ENCODE measurements at regions not wholly inside any gene's neighbourhood (a gene's known extent, or its start where the extent isn't known, plus 50 kb on each side); places are given as distances from the start of the nearest gene placed in this dataset.
A peak's percentile ranks its signal among the peaks of the same experiment; 100 is the strongest.

DNA sequence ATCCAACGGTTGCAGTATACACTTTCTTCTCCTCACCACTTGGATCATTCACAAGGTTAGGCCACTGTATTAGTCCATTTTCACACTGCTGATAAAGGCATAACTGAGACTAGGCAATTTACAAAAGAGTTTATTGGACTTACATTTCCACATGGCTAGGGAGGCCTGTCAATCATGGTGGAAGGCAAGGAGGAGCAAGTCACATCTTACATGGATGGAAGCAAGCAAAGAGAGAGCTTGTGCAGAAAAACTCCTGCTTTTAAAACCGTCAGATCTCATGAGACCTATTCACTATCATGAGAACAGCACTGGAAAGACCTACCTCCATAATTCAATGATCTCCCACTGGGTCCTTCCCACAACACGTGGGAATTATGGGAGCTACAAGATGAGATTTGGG lies 81.8 kb upstream of the DAP start:
- DNase-seq = no peak

DNA sequence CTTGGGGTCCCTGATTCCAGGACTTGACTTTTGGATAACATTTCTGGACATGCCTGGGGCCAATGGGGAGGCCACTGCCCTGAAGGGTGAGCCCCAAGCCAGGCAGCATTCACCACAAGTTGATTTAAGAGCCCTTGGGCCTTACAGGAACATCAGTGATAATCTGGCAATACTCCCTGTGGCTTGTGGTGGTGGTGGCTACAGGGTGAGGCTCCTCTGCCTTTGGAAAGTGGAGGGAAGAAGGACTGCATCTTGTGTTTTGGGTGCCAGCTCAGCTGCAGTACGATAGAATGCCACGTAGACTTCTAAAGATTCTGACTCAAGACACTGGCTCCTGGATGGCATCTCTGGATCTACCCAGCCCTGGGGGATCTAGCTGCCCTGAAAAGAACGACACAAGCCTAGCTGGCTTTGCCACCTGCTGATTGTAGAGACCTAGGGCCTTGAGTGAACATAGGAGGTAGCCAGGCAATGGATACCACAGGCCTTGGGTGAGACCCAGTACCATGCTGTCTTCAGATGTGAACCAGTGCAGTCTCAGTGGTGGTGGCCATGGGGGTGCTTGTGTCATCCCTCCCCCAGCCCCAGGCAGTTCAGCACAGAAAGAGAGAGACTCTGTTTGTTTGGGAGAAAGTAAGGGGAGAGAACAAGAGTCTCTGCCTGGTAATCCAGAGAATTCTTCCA lies 79.0 kb upstream of the DAP start:
- peak; percentile 3 for DNase-seq

DNA sequence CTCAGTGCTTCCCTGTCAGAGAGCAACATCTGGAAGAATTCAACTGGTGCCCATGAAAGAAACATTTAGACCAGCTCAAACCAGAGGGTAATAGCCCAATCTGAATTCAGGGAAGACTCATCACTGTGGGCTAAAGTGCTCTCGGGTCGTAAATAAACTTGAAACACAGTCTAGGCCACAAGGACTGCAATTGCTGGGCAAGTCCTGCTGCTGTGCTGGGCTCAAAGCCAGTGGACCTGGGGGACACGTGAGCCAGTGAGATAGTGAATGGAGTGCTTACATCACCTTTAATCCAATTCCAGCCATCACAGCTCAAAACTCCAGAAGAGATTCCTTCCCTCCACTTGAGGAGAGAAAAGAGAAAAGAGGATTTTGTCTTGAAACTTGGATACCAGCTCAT lies 78.1 kb upstream of the DAP start:
- no peak for DNase-seq

DNA sequence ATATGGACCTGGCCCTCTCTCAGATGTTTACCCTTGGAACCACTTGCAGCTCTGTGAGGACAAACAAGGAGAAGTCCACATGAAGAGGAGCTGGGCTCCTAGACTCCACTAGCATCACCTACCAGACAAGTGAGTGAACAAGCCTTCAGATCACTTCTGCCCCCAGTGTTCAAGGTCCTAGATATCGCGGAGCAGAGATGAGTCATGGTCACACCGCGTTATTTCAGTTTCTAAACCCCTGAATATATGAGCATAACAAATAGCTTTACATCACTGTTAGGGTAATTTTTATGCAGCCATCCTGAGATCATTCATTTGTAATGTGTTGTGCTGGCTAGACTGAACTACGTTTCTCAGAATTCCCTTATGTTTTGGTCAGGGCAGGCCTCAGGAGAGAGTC lies 77.0 kb upstream of the DAP start:
- peak; percentile 14 for DNase-seq

DNA sequence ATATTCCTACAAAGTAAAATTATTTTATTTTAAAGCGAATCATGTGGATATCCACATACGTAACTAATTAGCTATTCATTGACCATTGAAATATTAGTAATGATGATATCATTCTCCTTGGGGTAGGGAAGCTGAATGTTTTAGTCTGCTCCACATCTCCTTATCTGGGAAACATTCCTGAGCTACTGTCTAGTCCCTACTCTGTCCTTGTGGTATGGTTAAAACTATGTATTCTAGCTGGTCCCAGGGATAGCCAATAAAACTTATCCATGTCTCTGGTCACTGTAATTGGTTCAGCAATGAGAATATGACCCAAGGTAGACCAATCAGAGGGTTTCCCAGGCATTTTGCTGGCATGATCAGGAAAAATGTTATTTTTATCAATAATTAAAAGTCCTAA lies 76.0 kb upstream of the DAP start:
- DNase-seq = no peak

DNA sequence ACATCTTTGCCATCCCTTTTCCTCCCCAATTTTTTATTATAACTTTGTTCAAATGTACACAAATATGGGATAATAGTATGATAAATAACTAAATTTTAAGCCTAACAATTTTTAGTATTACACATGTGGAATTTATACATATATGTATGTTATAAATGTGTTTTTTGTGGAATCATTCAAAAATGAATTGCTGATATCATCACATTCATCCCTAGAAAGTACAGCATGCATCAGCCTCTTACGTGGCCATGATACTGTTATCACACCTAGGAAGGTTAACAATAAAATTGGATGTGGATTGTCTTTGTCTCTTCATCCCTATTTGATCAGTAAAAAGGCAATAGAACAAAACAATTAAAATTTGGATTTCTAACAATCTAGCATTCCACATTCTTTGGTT lies 73.7 kb upstream of the DAP start:
- no peak for DNase-seq

DNA sequence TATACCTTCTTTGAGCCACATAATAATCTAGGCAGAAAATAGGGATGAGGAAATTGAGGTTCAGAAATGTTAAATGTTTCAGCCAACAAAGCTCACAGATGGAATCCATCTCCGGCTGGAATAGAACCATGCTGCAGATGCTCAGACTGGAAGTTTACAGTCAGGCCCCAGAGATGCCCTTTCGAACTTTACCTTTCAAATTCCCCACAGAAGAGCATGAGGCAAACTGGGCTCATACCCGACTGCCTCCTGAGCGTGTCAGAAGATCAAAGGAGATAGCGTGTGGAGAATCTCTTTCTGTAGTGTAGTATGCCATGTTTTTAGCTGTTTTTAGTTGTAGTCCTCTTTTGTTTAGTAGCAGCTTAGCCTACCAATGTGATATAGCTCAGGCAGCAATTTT lies 72.0 kb upstream of the DAP start:
- DNase-seq = no peak

DNA sequence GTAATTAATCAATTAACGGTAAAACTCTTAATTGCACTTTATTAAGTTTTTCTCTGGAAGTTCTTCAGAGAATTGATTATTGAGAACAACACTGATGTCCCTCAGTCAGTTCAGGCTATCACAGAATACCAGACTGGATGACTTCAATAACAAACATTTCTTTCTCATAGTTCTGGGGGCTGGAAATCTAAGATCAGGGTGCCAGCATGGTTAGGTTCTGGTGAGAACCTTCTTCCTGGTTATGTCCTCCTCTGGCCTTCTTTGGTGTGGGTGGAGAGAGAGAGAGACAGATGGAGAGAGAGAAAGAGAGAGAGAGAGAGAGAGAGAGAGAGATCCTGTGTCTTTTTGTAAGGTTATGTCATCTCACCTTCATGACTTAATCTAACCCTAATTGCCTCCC lies 71.4 kb upstream of the DAP start:
- DNase-seq = no peak

DNA sequence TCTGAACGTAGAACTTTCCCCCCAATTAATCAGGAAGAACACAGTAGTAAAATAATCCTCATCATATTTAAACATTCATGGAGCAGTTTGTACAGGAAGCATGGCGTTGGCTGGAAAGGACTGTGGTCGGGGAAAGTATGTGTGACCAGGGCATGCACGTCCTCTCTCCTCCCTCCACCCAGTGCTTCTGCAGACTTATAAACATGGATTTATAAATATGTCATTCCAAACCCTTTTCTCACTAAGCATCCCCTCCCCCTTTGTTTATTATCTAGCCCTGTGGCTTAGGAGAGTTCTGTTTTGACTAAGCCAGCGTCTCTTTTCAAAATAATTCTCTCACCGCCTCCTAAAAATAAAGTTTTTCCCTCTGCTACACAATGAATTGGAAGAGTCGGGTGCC lies 70.4 kb upstream of the DAP start:
- DNase-seq = no peak

DNA sequence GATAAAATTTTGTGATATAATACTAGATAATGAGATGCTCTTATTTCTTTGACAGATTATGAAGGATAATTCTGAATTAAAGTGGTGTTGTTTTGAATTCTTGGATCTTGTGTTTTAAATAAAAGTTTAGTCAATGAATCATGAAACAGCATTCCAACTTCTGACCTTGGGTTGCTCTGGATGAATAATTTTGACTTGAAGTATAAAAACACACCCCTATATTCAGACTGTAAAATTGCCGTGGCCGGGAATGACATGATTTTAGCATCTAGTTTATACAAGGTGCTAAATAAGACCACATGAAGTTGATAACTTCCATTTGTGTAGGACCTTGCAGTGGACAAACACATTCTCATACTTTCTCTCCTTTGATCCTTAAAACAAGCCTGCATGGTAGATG lies 67.2 kb upstream of the DAP start:
- DNase-seq = no peak

DNA sequence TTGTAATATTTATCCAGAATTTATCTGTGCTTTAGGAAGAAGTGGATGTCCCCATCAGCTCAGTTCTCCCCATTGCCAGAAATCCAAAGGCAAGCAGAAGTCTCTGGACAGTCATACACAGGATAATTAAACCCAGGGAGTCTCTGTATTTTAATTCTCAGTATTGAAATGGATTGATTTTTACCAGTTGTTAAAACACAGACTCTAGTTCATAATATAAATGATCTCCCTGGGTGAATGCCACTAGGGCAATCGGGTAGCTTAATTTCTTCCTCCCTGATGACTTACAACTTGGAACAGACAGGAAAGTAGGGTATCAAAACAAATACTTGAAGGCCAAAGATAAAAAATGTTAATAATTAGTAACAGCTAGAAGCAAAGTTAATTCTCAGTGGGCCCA lies 66.5 kb upstream of the DAP start:
- DNase-seq = no peak

DNA sequence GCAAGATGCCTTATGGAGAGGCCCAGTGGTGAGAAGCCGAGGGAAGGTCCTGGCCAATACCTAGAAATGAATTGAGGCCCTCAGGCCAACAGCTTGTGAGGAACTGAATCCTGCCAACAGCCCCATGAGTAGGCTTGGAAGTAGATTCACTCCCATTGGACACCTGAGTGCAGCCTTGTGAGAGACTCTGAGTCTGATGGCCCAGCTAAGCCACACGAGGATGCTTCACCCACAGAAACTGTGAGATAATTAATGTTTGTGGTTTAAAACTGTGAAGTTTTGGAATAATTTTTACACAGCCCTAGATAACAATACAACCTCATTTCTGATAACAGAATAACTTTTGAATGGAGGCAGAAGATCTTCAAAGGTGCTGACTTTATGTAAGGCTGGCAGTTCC lies 65.9 kb upstream of the DAP start:
- DNase-seq = no peak

DNA sequence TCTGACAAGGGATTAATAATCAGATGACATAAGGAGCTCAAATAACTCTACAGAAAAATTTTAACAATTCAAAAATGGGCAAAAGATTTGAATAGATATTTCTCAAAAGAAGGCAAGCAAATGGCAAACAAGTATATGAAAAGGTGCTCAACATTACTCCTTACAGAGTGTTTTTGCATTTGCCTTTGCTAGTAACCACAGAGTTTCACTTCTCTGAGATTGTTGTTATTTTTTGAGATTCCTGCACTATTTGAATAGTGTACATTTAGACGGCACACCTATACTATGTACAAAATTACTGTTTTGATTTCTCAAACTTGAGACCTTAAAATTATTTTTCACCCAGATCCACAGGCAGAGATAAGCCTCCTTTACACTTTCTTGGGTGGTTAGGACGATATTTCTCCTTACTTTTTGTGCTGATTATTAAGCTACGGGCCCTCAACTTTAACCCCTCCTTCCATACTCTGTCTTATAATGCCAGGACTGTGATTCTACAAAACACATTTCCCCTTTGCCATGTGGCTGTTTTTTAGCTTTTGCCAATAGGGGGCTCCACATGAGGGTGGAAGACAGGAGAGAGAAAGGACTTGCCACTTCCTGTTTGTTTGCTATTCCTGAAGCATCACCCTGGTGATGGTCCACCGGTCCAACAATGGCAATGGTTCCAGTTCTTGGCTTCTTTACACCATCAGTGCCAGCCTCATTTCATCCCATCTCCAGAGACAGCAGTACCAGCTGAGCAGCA lies 65.0 kb upstream of the DAP start:
- DNase-seq = peak; percentile 31

DNA sequence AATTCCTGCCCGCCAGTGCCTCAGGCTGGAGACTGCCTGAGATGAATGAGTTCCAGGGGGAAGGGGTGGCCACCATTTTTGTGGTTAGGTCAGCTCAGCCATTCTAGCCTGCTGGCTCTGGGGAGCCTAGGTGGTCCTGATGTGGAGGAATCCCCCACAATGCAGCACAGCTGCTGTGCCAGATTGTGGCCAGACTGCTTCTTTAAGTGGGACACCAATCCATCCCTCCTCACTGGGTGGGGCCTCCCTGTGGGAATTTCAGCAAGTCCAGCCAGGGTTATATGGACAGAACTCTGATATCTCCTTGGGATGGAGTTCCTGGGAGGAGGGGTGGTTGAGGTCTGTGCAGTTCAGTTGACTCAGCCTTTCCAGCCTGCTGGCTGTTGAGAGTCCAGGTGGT lies 51.2 kb upstream of the DAP start:
- no peak for DNase-seq
